Posterior vena cava (tissue), 2 donors: ENCODE measurements at regions not wholly inside any gene's neighbourhood (a gene's known extent, or its start where the extent isn't known, plus 50 kb on each side); places are given as distances from the start of the nearest gene placed in this dataset.
"Not testable (repeated sequence)": the region's sequence is repeated elsewhere in the genome, so short reads cannot be mapped to it uniquely, and the experiment has no call there.

ENCODE experiments used
- DNase-seq: peaks from one replicate; pipeline ENCODE4 v3.0.0-alpha.2; 2020; ENCODE audit warnings: low spot score
- intact Hi-C, 2 donors: fragments of 100-400 bp; cut with DNase I; formaldehyde crosslinking; loops; one replicate each; pipeline versions ENCODE4 v1.14.1 to v1.14.2; 2022 to 2023
- donor health status: DM: yes; HTN: yes; CAD: no.
- donor health status: DM: yes; HTN: yes; CAD: no.

GRCh38 chr2:111377386-111377959 lies 256.8 kb downstream of the BCL2L11 start:
- DNase-seq, intact Hi-C loops: not testable (repeated sequence)

GRCh38 chr2:111378348-111378747 lies 257.6 kb downstream of the BCL2L11 start:
- DNase-seq, intact Hi-C loops: not testable (repeated sequence)

- DNase-seq, intact Hi-C loops: not testable (repeated sequence)
Observed at GRCh38 chr2:111380733-111381439, 260.2 kb downstream of the BCL2L11 start.

GRCh38 chr2:111381530-111382306 lies 261.0 kb downstream of the BCL2L11 start:
- DNase-seq, intact Hi-C loops: not testable (repeated sequence)

GRCh38 chr2:111382507-111382906 lies 261.8 kb downstream of the BCL2L11 start:
- DNase-seq, intact Hi-C loops: not testable (repeated sequence)

GRCh38 chr2:111383311-111383710 lies 262.6 kb downstream of the BCL2L11 start:
- DNase-seq, intact Hi-C loops: not testable (repeated sequence)

- DNase-seq, intact Hi-C loops: not testable (repeated sequence)
Observed at GRCh38 chr2:111385226-111385957, 264.7 kb downstream of the BCL2L11 start.

- intact Hi-C loops, DNase-seq: not testable (repeated sequence)
Observed at GRCh38 chr2:111390605-111391004, 269.9 kb downstream of the BCL2L11 start.

GRCh38 chr2:111395350-111396128 lies 274.8 kb downstream of the BCL2L11 start:
- intact Hi-C loops: not testable (repeated sequence)
- peak; percentile 80 for DNase-seq

GRCh38 chr2:111400598-111401253 lies 280.0 kb downstream of the BCL2L11 start:
- intact Hi-C loops, DNase-seq: not testable (repeated sequence)

- intact Hi-C loops, DNase-seq: not testable (repeated sequence)
Observed at GRCh38 chr2:111401270-111402140, 280.8 kb downstream of the BCL2L11 start.

- intact Hi-C loops, DNase-seq: not testable (repeated sequence)
Observed at GRCh38 chr2:111402450-111402849, 281.7 kb downstream of the BCL2L11 start.

GRCh38 chr2:111403287-111403686 lies 282.6 kb downstream of the BCL2L11 start:
- DNase-seq, intact Hi-C loops: not testable (repeated sequence)

- intact Hi-C loops: not testable (repeated sequence)
Observed at GRCh38 chr2:111406616-111407015, 285.9 kb downstream of the BCL2L11 start.

GRCh38 chr2:111407632-111408194 lies 287.0 kb downstream of the BCL2L11 start:
- intact Hi-C loops, DNase-seq: not testable (repeated sequence)

More at GRCh38 chr2:111406616-111407015, 285.9 kb downstream of the BCL2L11 start:
- DNase-seq: not testable (repeated sequence)

GRCh38 chr2:111410868-111411406 lies 290.2 kb downstream of the BCL2L11 start:
- intact Hi-C loops, DNase-seq: not testable (repeated sequence)
